ENCODE measurements at regions not wholly inside any gene's neighbourhood (a gene's known extent, or its start where the extent isn't known, plus 50 kb on each side); places are given as distances from the start of the nearest gene placed in this dataset.

DNA sequence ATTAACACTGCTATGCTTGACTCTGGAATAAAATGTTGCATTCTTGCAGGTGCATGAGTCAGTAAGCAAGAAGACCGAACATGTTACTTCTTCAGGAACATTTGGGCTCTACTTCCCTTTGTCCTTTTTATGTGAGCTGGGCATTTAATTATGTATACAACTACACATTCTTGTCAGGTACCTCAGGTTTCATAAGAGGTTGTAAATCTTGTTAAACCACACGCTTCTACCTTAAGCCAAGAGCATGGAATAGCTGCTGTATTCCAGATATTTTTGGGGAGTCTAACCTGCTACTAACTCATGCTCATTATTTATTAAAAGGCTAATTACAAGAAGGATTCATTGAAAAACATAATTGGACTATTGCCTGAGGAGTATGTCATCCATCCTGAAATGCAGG, 414.2 kb upstream of the KLF6 start:
- no peak overlapping the region for H3K4me2 ChIP-seq (ENCODE audit: insufficient read depth, low read length)
- BruUV-seq (replicated peaks): no TSS peak
- H3K9ac ChIP-seq (ENCODE audit: insufficient read depth in 1 of 2, low read depth in 2 of 2, low read length in 2 of 2): no peak overlapping the region
- H3K36me3 ChIP-seq (ENCODE audit: control insufficient read depth, insufficient read depth, low read length): no peaks in the 10 kb centered on the region
- H3K79me2 ChIP-seq (ENCODE audit: control insufficient read depth, insufficient read depth, low read length): no peaks in the 10 kb centered on the region
- peaks cover 2 to 13% of the 10 kb centered on the region in 2 experiments; a peak in 3 of 5 replicates for H3K27me3 ChIP-seq (ENCODE audit: control insufficient read depth in 2 of 2, insufficient read depth in 2 of 2, low read length in 2 of 2)
- CTCF ChIA-PET (ENCODE audit: low intra/inter-chr PET ratio): no interaction called here
- no peak overlapping the region for H3K4me3 ChIP-seq
- DNase-seq (ENCODE audit: extremely low read depth in 1 of 4, low spot score in 3 of 4) (no peak), ATAC-seq (no peak), FAIRE-seq (no peak)
- H2AFZ ChIP-seq (ENCODE audit: low read depth, low read length): no peak overlapping the region
- 3% methylated on average over 2 of the region's 2 CpGs for WGBS (ENCODE audit: insufficient coverage, low coverage, missing lambda C conversion rate)
- H3K4me1 ChIP-seq (replicated peaks in 1 of 2; ENCODE audit: control insufficient read depth in 2 of 2, insufficient read depth in 2 of 2, low read length in 2 of 2): no peaks in the 10 kb centered on the region
- no peak overlapping the region for H3K27ac ChIP-seq (ENCODE audit: extremely low read depth, low read depth, low read length)
- in situ Hi-C loops (cut with MboI): no loop called here
- POLR2A ChIA-PET: no interaction called here
- TF ChIP-seq MEIS2 (IDR thresholded peaks at IDR 0.05; ENCODE audit: partially characterized antibody): no peak
- TF ChIP-seq SRSF7 (optimal IDR thresholded peaks at IDR 0.05; ENCODE audit: low read depth, low read length): no peak
- TF ChIP-seq, protein P1, sequence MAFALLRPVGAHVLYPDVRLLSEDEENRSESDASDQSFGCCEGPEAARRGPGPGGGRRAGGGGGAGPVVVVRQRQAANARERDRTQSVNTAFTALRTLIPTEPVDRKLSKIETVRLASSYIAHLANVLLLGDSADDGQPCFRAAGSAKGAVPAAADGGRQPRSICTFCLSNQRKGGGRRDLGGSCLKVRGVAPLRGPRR (CRISPR knock-in tag; IDR thresholded peaks at IDR 0.05): no peak
- TF ChIP-seq MEF2D (tag; conservative IDR thresholded peaks at IDR 0.05; ENCODE audit: low read depth): no peak
- TF ChIP-seq, protein P2, sequence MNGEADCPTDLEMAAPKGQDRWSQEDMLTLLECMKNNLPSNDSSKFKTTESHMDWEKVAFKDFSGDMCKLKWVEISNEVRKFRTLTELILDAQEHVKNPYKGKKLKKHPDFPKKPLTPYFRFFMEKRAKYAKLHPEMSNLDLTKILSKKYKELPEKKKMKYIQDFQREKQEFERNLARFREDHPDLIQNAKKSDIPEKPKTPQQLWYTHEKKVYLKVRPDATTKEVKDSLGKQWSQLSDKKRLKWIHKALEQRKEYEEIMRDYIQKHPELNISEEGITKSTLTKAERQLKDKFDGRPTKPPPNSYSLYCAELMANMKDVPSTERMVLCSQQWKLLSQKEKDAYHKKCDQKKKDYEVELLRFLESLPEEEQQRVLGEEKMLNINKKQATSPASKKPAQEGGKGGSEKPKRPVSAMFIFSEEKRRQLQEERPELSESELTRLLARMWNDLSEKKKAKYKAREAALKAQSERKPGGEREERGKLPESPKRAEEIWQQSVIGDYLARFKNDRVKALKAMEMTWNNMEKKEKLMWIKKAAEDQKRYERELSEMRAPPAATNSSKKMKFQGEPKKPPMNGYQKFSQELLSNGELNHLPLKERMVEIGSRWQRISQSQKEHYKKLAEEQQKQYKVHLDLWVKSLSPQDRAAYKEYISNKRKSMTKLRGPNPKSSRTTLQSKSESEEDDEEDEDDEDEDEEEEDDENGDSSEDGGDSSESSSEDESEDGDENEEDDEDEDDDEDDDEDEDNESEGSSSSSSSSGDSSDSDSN (IDR thresholded peaks at IDR 0.05; ENCODE audit: borderline replicate concordance in 1 of 2, low read depth in 2 of 2, low read length in 2 of 2): no peak
- TF ChIP-seq, protein P3, sequence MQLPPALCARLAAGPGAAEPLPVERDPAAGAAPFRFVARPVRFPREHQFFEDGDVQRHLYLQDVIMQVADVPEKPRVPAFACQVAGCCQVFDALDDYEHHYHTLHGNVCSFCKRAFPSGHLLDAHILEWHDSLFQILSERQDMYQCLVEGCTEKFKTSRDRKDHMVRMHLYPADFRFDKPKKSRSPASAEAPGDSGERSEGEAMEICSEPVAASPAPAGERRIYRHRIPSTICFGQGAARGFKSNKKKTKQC (CRISPR knock-in tag; IDR thresholded peaks at IDR 0.05): no peak
- TF ChIP-seq, protein P4, sequence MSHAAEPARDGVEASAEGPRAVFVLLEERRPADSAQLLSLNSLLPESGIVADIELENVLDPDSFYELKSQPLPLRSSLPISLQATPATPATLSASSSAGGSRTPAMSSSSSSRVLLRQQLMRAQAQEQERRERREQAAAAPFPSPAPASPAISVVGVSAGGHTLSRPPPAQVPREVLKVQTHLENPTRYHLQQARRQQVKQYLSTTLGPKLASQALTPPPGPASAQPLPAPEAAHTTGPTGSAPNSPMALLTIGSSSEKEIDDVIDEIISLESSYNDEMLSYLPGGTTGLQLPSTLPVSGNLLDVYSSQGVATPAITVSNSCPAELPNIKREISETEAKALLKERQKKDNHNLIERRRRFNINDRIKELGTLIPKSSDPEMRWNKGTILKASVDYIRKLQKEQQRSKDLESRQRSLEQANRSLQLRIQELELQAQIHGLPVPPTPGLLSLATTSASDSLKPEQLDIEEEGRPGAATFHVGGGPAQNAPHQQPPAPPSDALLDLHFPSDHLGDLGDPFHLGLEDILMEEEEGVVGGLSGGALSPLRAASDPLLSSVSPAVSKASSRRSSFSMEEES (CRISPR knock-in tag; IDR thresholded peaks at IDR 0.05): no peak
- no peak for TF ChIP-seq ZFP1 (CRISPR knock-in tag; IDR thresholded peaks at IDR 0.05)
- no peaks in the 10 kb centered on the region for H3K9me1 ChIP-seq (ENCODE audit: control insufficient read depth, insufficient read depth, low read length)
- H4K20me1 ChIP-seq (replicated peaks; ENCODE audit: control insufficient read depth, insufficient read depth, low read length): no peaks in the 10 kb centered on the region
- H3K9me3 ChIP-seq (replicated peaks; ENCODE audit: control insufficient read depth, insufficient read depth, low read depth, low read length): no peaks in the 10 kb centered on the region
- intact Hi-C loops (cut with micrococcal nuclease): loop anchor here (10.0 kb wide), 1 partner anchor 456 kb away; no protein-coding TSS in a partner anchor

Data from K562 (cell line).